C4-2B (cell line): ENCODE measurements at regions not wholly inside any gene's neighbourhood (a gene's known extent, or its start where the extent isn't known, plus 50 kb on each side); places are given as distances from the start of the nearest gene placed in this dataset.

Source experiments
- ZFX ChIP-seq: fragments of 450-650 bp; IDR thresholded peaks from 2 replicates; pipeline ENCODE4 v1.6.1; 2017
- TF ChIP-seq, protein P1 (sequence below): fragments of 450-650 bp; conservative IDR thresholded peaks from 2 replicates; pipeline ENCODE4 v1.5.1; 2017; ENCODE audit warnings: mild to moderate bottlenecking

DNA sequence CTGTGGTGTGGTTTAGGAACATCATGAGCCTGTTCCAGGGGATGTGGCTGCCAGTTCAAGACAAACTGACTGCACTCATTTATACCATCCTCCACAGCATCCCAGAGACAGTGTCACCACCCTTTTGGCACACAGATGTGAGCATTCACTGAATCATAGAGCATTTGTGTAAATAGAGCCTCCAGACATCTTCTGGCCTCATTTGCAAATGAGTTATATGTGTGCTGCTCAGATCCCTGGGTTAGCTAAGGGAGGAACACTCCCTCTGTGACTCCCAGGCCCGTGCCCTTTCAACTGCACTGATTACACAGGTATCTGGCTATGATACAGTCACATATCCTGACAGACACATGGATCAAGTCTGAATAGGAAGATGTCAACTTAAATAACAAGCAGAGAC, 351.5 kb upstream of the PLD5 start:
- TF ChIP-seq, protein P1, sequence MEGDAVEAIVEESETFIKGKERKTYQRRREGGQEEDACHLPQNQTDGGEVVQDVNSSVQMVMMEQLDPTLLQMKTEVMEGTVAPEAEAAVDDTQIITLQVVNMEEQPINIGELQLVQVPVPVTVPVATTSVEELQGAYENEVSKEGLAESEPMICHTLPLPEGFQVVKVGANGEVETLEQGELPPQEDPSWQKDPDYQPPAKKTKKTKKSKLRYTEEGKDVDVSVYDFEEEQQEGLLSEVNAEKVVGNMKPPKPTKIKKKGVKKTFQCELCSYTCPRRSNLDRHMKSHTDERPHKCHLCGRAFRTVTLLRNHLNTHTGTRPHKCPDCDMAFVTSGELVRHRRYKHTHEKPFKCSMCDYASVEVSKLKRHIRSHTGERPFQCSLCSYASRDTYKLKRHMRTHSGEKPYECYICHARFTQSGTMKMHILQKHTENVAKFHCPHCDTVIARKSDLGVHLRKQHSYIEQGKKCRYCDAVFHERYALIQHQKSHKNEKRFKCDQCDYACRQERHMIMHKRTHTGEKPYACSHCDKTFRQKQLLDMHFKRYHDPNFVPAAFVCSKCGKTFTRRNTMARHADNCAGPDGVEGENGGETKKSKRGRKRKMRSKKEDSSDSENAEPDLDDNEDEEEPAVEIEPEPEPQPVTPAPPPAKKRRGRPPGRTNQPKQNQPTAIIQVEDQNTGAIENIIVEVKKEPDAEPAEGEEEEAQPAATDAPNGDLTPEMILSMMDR = no peak
- TF ChIP-seq ZFX = no peak
